ENCODE measurements at regions not wholly inside any gene's neighbourhood (a gene's known extent, or its start where the extent isn't known, plus 50 kb on each side); places are given as distances from the start of the nearest gene placed in this dataset.

DNA sequence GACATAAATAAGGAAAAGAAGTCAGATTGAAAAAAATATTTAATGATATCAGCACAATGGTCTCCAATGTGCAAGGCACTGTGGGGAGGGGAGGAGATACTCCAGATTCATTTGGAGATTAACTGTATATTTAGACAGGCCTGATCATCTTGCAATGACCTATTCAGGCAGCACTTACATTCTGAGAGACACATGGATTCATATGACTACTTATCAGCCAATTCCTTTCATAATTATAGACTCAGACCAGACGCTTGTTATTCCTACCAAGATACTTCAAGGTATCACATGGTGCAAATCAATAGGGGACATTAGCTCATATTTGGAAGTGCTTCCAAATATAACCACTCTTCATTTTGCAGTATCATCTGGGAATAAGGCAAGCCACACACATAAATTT, 153.5 kb upstream of the TARS1 start:
- no peak for DNase-seq (ENCODE audit: low read depth in 2 of 2)

DNA sequence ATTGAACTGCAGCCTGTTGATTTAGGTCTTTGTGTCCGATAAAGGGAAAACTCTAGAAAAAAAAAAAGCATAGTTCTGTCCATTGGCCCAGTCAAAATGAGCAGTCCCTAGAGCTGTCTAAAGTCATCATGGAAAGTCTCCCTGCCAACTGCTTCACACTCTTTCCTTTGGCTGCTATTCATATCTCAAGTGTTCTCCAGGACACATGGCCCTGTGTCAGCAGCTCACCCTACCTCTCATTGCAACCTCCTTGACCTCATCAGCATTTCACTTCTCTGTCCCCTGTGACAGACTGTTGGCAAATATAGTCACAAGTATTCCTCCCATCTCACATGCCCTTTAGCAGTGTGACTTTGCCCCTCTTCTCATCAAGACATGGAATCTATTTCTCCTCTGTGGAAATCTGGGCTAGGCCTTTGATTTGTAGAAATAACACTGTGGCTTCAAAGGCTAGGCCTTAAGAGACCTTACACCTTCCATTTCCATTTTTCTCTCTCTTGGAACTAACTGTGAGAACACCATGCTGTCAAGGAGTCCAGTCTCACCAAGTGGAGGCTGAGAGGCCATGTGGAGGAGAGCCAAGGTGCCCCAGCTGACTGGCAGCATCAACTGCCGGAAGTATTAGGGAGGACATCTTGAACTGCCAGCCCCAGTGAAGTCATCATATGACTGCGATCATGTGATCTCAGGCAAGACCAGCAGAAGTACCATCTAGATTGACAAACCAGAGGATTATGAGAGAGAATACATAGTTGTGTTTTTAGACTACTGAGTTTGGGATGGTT, 149.4 kb upstream of the TARS1 start:
- DNase-seq (ENCODE audit: low read depth in 2 of 2) = no peak

DNA sequence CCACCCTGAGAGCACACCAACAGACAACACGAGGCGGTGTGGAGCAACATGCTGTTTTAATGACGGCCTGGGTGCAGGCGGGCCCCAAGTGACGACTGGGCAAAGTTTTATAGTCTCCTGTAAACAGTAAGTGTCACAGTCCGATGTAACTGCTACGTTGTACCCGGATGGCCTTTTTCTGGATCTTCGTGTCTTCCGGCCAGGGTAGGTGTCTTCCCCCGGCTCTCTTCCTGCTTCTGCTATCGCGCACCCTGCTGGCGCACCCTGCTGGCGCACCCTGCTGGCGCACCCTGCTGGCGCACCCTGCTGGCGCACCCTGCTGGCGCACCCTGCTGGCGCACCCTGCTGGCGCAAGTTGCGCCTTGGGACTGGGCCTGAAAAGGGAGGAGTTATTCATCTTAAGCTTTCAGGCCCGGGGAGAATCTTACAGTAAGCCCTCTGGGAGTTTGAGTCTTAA, 143.0 kb upstream of the TARS1 start:
- no peak for DNase-seq (ENCODE audit: low read depth in 2 of 2)

DNA sequence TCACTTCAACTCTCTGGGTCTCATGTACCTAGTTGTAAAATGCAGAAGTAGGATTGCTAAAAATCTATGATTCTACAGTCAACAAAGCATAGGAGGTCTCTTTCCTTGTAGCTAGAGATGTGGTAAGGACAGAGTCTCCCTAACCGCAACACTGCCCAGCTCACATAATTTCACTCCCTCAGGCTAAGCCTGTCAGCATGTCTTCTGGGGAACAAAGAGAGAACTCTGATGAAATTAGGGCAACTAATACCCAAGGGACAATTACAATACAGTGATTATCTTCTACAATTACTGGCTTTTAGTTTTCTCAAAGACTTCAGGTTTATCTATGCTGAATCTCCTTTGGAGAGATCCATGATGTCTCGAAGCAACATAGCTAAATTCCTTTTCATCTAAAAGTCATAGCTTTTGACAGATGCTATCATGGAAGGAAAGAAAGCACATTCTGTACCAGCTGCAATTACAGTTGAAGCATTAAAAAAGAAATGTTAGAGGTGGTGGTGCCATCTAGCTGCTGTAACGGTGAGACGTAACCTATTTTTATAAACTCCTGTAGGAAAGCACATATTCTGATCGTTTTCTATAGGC, 141.1 kb upstream of the TARS1 start:
- DNase-seq (ENCODE audit: low read depth in 2 of 2) = no peak

DNA sequence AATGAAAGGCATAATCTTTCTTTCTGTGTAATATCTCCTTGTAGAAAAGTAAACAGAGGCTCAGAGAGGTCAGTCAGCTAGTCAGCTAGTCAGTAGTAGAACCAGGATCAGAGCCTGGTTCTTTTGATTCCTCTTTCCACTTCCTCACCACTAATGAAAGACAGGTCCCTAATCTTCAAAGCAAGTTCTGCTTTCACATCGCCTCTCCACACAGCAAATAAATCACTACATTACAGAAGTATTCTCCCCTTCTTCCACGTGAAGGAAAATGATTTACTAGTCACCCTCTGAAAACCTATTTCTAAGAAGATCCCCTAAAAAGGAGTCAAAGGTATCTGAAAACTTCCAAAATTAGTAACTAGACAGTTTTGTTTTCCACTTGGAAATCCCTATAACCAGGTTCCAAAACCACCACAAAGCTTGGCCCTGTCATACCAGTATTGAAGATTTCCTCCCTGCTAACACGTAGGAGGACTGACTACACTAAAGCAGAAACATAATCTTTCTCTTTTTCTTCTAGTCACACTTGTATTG, 140.5 kb upstream of the TARS1 start:
- no peak for DNase-seq (ENCODE audit: low read depth in 2 of 2)

GRCh38 chr5:33303579-33304095, 137.1 kb upstream of the TARS1 start:
- DNase-seq (ENCODE audit: low read depth in 2 of 2) = no peak

GRCh38 chr5:33304601-33305000, 136.2 kb upstream of the TARS1 start:
- DNase-seq (ENCODE audit: low read depth in 2 of 2) = no peak

DNA sequence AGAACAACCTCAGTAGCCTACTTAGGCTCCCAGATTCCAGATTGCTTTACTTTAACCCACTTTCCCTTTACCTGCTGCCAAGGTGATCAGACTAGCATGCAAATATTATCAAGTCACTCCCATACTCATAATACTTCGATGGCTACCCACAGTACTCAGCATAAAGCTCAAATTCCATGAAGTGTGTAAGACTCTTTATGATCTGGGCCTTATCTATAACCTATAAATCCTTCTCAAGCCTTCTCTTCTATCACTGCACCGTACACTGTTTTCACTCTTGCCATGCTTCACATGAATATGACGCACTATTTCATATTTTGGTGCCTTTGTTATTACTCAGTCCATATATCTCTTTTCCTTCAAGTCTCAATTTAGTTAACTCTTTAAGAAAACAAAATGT, 135.2 kb upstream of the TARS1 start:
- no peak for DNase-seq (ENCODE audit: low read depth in 2 of 2)

DNA sequence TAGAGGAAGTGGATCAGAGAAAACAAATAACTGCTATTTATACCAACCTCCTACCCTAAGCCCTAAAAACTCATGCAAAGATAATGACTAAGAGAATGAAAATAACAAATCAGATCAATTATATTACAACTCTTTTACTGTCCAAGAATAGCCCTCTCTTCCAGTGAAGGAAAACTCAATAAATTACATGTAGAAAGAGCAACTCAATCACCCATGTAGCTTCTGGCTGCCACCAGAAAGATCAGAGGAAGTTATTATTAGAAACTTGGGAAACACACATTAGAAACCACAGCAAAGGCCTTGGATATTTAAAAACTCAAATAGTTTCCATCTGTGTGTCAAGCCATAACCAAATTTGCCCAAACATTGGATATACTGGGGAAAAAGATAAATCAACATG, 134.0 kb upstream of the TARS1 start:
- no peak for DNase-seq (ENCODE audit: low read depth in 2 of 2)

DNA sequence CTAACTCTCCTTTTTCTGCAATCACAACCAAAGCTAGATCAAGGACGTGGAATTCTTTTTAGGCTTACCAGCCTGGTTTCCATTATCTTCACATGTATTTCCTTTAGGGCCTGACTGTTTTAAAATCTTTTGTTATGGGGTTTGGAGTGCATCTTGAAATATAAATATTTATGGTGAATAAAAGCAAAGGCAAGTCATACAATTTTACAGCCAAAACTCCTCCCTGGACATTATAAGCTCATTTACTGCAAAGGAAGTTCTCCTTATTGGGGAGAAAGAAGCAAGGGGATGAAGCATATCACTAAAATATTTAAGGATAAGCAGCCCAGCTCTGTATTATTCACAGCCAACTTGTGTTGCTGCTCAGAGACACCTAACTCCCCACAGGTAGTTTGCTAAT, 132.2 kb upstream of the TARS1 start:
- no peak for DNase-seq (ENCODE audit: low read depth in 2 of 2)

GRCh38 chr5:33309068-33309467, 131.7 kb upstream of the TARS1 start:
- DNase-seq (ENCODE audit: low read depth in 2 of 2) = no peak

- no peak for DNase-seq (ENCODE audit: low read depth in 2 of 2)
These were observed 131.0 kb upstream of the TARS1 start for GRCh38 chr5:33309536-33310345.

DNA sequence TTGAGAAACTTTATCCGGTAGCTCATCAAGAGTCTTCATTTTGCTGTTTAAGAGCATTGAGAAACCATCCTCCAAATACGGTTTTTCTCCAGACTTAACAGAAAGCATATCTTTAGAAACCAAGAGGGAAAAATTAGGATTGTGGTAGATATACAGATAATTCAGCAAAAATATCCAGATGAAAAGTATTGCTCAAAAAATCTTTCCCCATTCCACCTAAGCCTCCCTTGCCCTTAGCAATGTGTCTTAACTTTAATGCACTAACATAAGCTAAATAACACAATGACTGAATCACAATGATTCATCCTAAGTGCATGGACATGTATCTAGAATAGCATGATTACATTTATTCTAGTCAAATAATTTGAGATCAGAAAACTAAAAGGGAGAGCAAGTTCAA, 130.3 kb upstream of the TARS1 start:
- peak; percentile 80 to 81 for DNase-seq (ENCODE audit: low read depth in 2 of 2)

DNA sequence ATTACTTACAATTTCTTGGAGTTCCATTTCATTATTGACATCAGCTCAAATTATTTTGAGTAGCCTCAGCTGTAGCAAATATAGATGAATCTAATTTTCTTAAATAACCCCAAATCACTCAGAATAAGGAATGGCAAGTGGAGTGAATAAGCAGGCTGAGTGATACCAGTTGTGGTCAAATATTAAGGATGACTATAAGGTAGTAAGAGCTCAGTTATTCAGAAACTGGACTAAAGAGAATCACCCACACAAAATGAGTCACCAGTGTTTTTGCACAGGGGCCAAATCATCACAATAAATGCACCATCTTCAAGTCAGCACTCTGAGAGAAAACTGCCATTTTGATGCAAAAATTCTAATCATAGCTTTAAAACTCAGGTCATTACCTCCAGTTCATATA, 128.9 kb upstream of the TARS1 start:
- peak; percentile 85 to 88 for DNase-seq (ENCODE audit: low read depth in 2 of 2)

- DNase-seq (ENCODE audit: low read depth in 2 of 2) = no peak
These were observed 127.9 kb upstream of the TARS1 start for GRCh38 chr5:33312571-33313549.

DNA sequence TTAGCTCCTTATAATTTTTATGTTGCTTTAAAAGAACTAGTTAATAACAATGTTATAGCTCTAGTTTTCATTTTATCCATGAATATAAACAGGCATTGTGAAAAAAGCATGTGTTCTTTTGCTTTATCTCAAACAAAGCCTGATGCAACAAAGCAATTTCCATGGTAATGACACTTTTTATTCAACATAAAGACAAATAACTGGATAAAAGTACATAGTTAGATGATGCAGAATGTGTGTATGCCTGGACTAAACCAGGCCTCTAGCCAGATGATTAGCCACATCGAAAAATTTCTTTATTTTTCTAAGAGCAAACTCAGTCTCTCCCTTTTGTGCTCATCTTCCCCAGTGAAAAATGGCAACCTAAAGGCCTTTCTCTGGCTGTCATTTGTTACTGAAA, 125.6 kb upstream of the TARS1 start:
- DNase-seq (ENCODE audit: low read depth in 2 of 2) = no peak

DNA sequence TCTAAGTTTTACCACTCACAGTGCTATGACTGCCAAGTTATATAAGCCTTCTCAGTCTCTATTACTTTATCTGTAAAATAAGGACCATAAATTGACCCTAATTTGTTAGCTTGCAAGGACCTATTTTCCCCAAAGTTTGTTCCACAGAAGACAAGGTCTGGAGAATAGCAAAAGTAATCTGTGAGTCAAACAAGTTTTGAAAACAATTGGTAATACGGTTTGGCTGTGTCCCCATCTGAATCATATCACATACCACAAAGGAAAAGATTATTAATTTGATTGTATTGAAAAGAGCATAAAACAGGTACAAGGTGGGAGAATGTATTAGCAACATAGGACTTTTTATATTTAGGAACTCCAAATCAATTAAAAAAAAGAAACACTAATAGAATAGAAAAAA, 124.0 kb upstream of the TARS1 start:
- DNase-seq (ENCODE audit: low read depth in 2 of 2) = no peak

- DNase-seq (ENCODE audit: low read depth in 2 of 2) = no peak
These were observed 123.5 kb upstream of the TARS1 start for GRCh38 chr5:33317271-33317670.

GRCh38 chr5:33319151-33319550, 121.6 kb upstream of the TARS1 start:
- peak; percentile 89 to 90 for DNase-seq (ENCODE audit: low read depth in 2 of 2)

GRCh38 chr5:33319841-33320240, 120.9 kb upstream of the TARS1 start:
- no peak for DNase-seq (ENCODE audit: low read depth in 2 of 2)

DNA sequence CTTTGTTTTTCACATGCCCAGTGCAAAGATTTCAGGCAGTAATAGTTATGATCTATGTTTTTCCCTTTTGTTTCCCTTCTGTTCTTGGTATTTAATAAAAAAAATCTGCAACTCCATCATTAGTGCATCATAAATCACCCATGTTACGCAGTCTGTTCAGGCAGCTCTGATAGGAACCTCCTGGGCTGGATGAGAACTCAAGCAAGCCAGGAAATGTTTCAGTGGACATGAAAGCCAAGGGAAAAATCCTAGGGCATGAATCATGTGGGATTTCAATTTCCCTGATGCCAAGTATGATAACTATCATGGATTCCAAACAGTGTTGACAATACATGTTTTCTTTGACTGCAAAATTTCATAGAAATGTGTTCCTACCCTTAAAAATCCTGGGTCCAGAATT, 119.7 kb upstream of the TARS1 start:
- peak; percentile 100 for DNase-seq (ENCODE audit: low read depth in 2 of 2)

All from fibroblast of skin of left quadriceps (primary cell).